ENCODE measurements at regions not wholly inside any gene's neighbourhood (a gene's known extent, or its start where the extent isn't known, plus 50 kb on each side); places are given as distances from the start of the nearest gene placed in this dataset.

DNA sequence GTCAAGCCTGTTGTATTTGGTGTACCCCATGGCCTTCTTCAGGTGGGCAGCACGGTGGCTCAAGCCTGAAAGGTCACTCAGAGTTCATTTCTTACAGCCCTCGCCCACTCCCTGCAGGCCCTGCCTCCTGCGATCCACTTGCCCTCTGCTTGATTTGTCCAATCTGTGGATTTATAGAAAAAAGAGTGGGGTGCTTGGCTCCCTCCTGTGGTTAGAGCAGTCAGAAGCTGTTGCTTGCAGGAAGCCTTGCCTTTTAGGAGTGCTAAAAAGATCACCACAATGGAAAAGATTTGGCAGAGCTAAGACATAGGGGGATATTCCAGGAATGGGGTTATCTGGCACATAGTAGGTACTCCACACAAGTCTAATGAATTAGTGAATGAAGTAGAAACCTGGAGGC is 108.0 kb upstream of the TRABD2B start:
- no peaks in the 10 kb centered on the region for H3K36me3 ChIP-seq
- H3K27me3 ChIP-seq, result no peaks in the 10 kb centered on the region
- no peak for DNase-seq
- TF ChIP-seq, protein P1, sequence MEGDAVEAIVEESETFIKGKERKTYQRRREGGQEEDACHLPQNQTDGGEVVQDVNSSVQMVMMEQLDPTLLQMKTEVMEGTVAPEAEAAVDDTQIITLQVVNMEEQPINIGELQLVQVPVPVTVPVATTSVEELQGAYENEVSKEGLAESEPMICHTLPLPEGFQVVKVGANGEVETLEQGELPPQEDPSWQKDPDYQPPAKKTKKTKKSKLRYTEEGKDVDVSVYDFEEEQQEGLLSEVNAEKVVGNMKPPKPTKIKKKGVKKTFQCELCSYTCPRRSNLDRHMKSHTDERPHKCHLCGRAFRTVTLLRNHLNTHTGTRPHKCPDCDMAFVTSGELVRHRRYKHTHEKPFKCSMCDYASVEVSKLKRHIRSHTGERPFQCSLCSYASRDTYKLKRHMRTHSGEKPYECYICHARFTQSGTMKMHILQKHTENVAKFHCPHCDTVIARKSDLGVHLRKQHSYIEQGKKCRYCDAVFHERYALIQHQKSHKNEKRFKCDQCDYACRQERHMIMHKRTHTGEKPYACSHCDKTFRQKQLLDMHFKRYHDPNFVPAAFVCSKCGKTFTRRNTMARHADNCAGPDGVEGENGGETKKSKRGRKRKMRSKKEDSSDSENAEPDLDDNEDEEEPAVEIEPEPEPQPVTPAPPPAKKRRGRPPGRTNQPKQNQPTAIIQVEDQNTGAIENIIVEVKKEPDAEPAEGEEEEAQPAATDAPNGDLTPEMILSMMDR (IDR thresholded peaks at IDR 0.05; ENCODE audit: low read depth, low read length), result no peak
- H3K4me3 ChIP-seq (ENCODE audit: low read depth, low read length), result no peak overlapping the region
- no peaks in the 10 kb centered on the region for H3K4me1 ChIP-seq
- no peaks in the 10 kb centered on the region for H3K9me3 ChIP-seq

DNA sequence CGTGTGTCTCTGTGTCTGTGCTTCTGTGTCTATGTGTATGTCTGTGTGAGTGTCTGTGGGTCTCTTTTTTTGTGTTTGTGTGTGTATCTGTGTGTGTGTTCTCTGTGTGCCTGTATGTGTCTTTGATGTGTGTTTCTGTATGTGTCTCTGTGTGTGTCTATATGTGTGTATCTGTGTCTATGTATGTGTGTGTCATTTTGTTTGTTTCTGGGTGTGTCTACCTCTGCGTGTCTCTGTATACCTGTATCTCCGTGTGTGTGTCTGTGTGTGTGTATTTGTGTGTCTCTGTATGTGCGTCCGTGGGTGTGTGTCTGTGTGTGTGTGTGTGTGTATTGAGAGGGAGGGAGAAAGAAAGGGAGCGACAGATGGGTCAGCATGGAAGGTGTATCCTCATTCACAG is 106.3 kb upstream of the TRABD2B start:
- Histone ChIP-seq H3K36me3 (no peaks in the 10 kb centered on the region), H3K4me3 (ENCODE audit: low read depth, low read length) (no peak overlapping the region), H3K4me1 (no peaks in the 10 kb centered on the region), H3K9me3 (no peaks in the 10 kb centered on the region), H3K27me3 (no peaks in the 10 kb centered on the region)
- DNase-seq, result no peak
- TF ChIP-seq, protein P1 (IDR thresholded peaks at IDR 0.05; ENCODE audit: low read depth, low read length), result no peak

DNA sequence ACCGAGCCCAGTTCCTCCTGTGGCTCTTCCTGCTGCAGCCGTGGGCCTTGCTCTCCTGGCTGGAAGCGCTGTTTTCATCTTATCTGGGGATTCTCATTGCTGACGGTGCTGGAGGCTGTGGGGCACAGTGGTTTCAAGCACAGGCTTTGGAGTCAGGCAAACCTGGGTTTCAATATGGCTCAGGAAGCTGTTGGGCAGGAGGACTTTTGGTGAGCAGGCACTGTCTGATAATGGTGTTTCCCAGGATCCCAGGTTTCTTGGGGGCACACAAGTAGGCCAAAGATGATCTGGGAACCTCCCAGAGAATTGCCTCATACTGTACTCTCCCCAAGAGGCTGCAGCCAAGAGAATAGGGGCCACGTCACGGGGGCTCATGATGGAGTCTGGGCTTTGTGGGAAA is 105.6 kb upstream of the TRABD2B start:
- Histone ChIP-seq H3K4me1 (no peaks in the 10 kb centered on the region), H3K36me3 (no peaks in the 10 kb centered on the region), H3K4me3 (ENCODE audit: low read depth, low read length) (no peak overlapping the region), H3K27me3 (no peaks in the 10 kb centered on the region), H3K9me3 (no peaks in the 10 kb centered on the region)
- DNase-seq, result no peak
- TF ChIP-seq, protein P1 (IDR thresholded peaks at IDR 0.05; ENCODE audit: low read depth, low read length), result no peak

DNA sequence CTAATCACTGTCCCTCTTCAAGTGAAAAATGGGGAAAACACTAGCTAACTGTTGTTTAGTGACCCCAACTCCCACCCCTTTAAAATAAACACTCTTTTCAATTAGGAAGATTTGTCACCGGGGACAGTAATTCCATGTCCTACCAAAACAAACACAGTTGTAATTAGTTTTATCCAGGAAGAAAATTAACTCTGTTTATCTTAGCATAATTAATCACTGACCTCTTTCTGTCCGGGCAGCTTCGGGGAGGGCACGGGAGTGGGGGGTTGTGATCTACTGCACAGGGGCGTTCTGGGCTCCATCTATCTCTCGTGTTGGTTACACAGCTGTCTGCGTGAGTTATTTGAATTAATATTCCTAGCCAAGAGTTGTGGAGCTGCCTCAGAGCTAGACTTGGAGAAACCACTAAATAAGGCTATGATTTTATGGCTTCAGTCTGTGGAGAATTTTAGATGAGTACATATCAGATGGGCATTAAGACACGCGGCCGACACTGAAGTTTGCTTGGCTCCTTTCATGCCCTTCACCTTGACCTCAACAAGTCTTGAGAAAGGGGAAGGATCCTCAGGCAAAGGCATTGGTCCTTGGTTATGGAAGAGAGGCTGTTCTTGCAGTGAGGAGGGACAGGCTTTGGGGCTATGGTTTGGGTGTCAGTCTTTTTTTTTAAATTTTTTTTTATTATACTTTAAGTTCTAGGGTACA is 102.0 kb upstream of the TRABD2B start:
- TF ChIP-seq, protein P1 (IDR thresholded peaks at IDR 0.05; ENCODE audit: low read depth, low read length), result no peak
- H3K27me3 ChIP-seq, result no peaks in the 10 kb centered on the region; the same call in 1 of the 2 replicates

DNA sequence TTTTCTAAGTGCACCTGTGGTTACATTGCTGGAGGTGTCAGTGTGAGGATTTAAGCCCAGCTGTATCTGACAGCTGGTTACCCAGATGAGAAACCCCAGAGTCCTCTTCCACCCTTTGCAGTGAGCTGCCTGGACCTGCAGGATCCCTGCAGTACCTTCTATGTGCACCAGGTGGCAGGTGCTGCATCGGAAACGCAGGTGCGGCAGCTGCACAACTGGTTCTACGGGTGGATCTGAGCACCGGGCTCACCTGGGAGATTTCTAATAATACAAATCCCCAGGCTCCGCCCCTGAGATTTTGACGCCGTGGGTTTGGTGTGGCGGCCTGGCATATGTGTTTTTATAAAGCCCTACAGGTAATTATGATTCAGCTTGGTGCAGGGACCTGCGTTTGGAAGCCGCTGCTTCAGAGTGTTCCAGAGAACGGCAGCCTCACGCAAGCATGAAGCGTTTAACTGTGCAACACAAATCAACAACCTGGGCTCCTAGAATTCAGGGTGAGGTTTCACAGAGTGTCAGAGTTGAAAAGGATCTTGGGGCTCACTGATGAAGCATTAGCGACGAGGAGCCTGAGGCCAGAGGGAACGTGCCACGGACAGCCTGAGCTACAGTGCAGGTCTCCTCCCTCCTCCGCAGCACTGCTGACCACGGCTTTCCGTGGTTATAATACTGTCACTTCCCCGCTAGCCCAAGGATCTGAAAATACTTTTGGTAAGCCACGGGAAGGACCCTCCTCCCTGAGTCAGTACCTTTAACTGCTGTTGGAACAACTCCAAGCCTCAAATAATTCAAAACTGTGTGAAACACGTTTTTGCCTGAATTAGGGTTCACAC is 96.7 kb upstream of the TRABD2B start:
- H3K27me3 ChIP-seq, result no peaks in the 10 kb centered on the region; the same call in 1 of the 2 replicates
- H3K9me3 ChIP-seq, result no peaks in the 10 kb centered on the region
- DNase-seq, result peak; percentile 60
- H3K36me3 ChIP-seq, result no peaks in the 10 kb centered on the region
- TF ChIP-seq, protein P1 (IDR thresholded peaks at IDR 0.05; ENCODE audit: low read depth, low read length), result peak; percentile 66
- no peaks in the 10 kb centered on the region for H3K4me1 ChIP-seq
- H3K4me3 ChIP-seq (ENCODE audit: low read depth, low read length), result no peak overlapping the region

More for the DNA sequence above, 102.0 kb upstream of the TRABD2B start:
- Histone ChIP-seq H3K4me3 (ENCODE audit: low read depth, low read length) (no peak overlapping the region), H3K9me3 (no peaks in the 10 kb centered on the region), H3K4me1 (no peaks in the 10 kb centered on the region), H3K36me3 (no peaks in the 10 kb centered on the region)
- DNase-seq, result no peak

DNA sequence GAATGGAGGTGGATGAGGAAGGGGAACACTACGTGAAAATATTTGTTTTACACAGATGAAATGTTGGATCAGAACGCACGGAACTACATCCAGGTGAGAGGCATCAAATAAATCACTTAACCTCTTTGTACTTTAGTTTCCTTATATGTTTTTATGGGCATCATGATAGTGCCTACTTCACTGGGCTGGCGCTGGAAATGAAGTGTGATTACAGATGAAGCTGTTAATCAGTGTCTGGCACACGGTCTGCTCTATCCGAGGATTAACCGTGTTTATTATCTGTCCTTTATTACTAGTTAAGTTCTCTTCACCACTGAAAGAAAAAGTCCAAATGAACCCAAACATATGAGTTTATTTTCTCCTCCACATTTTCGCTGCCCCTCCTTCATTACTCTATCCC is 96.0 kb upstream of the TRABD2B start:
- H3K36me3 ChIP-seq, result no peaks in the 10 kb centered on the region
- no peak overlapping the region for H3K4me3 ChIP-seq (ENCODE audit: low read depth, low read length)
- TF ChIP-seq, protein P1 (IDR thresholded peaks at IDR 0.05; ENCODE audit: low read depth, low read length), result no peak
- H3K4me1 ChIP-seq, result no peaks in the 10 kb centered on the region
- no peaks in the 10 kb centered on the region; the same call in 1 of the 2 replicates for H3K27me3 ChIP-seq
- no peaks in the 10 kb centered on the region for H3K9me3 ChIP-seq
- no peak for DNase-seq

All from BE2C (cell line).